ENCODE measurements at regions not wholly inside any gene's neighbourhood (a gene's known extent, or its start where the extent isn't known, plus 50 kb on each side); places are given as distances from the start of the nearest gene placed in this dataset.

- TF ChIP-seq ZNF462 (CRISPR knock-in tag; IDR thresholded peaks at IDR 0.05): no peak
- TF ChIP-seq STAT1 (IDR thresholded peaks at IDR 0.05; ENCODE audit: unreplicated experiment): no peak
- no peak for TF ChIP-seq EZH2phosphoT487 (IDR thresholded peaks at IDR 0.05; ENCODE audit: unreplicated experiment)
Observed at GRCh38 chr3:72222410-72222809, 437.5 kb upstream of the PROK2 start (continued).

GRCh38 chr3:72220946-72221345 is 436.0 kb upstream of the PROK2 start:
- Histone ChIP-seq H3K79me2 (replicated peaks; ENCODE audit: insufficient read depth) (no peaks in the 10 kb centered on the region), H3K4me1 (ENCODE audit: insufficient read depth) (no peaks in the 10 kb centered on the region), H4K20me1 (replicated peaks; ENCODE audit: insufficient read depth) (no peaks in the 10 kb centered on the region), H3K27me3 (ENCODE audit: insufficient read depth) (no peaks in the 10 kb centered on the region), H3K36me3 (ENCODE audit: insufficient read depth) (no peaks in the 10 kb centered on the region), H2AFZ (no peak overlapping the region), H3K27ac (ENCODE audit: low read depth) (no peak overlapping the region), H3K4me3 (no peak overlapping the region), H3K9me2 (ENCODE audit: insufficient read depth) (no peaks in the 10 kb centered on the region), H3K4me2 (no peak overlapping the region), H3F3A (replicated peaks; ENCODE audit: low read depth) (no peaks in the 10 kb centered on the region)
- DNase-seq (ENCODE audit: low spot score) (no peak), ATAC-seq (no peak)
- Mint-ChIP-seq H3K27me3 (ENCODE audit: insufficient read depth, low read depth, poor library complexity) (peaks cover 3% of the 10 kb centered on the region), H3K4me3 (no peak overlapping the region), H3K4me1 (no peaks in the 10 kb centered on the region), H3K9me3 (peaks cover 26% of the 10 kb centered on the region), H3K27ac (no peak overlapping the region), H3K36me3 (ENCODE audit: low read depth) (peaks cover 16% of the 10 kb centered on the region)
- no peak for TF ChIP-seq ZNF331 (CRISPR knock-in tag; IDR thresholded peaks at IDR 0.05; ENCODE audit: low read depth)
- no peak for TF ChIP-seq CREB1 (CRISPR knock-in tag; IDR thresholded peaks at IDR 0.05; ENCODE audit: low read depth)
- TF ChIP-seq POLR2AphosphoS5 (IDR thresholded peaks at IDR 0.05; ENCODE audit: low read depth): no peak
- no peak for TF ChIP-seq JUNB (IDR thresholded peaks at IDR 0.05; ENCODE audit: unreplicated experiment)
- no peak for TF ChIP-seq STAT1 (IDR thresholded peaks at IDR 0.05; ENCODE audit: unreplicated experiment)
- TF ChIP-seq NANOG (IDR thresholded peaks at IDR 0.05; ENCODE audit: borderline replicate concordance): no peak
- TF ChIP-seq REST (IDR thresholded peaks at IDR 0.05; ENCODE audit: unreplicated experiment): no peak
